NCI-H2107 treated with DMSO at 0.1 percent for 48 hours (cell line): ENCODE measurements at regions not wholly inside any gene's neighbourhood (a gene's known extent, or its start where the extent isn't known, plus 50 kb on each side); places are given as distances from the start of the nearest gene placed in this dataset.
A peak's percentile ranks its signal among the peaks of the same experiment; 100 is the strongest.

Experiments used
- DNase-seq: peaks from one replicate; lab custom pipeline; 2025; ENCODE audit not compliant: unreplicated experiment; lab: John Stamatoyannopoulos, UW

- DNase-seq = no peak
Measured at GRCh38 chr9:89829346-89829745, 224.5 kb downstream of the GADD45G start.

- no peak for DNase-seq
Measured at GRCh38 chr9:89835666-89836065, 230.9 kb downstream of the GADD45G start.

- DNase-seq = no peak
Measured at GRCh38 chr9:89837162-89837933, 232.5 kb downstream of the GADD45G start.

GRCh38 chr9:89837934-89838310 lies 233.1 kb downstream of the GADD45G start:
- no peak for DNase-seq

GRCh38 chr9:89838621-89839020 lies 233.8 kb downstream of the GADD45G start:
- DNase-seq = no peak

GRCh38 chr9:89839449-89839848 lies 234.6 kb downstream of the GADD45G start:
- no peak for DNase-seq

GRCh38 chr9:89839952-89840351 lies 235.1 kb downstream of the GADD45G start:
- no peak for DNase-seq

GRCh38 chr9:89841456-89841855 lies 236.6 kb downstream of the GADD45G start:
- no peak for DNase-seq

- DNase-seq = no peak
Measured at GRCh38 chr9:89842267-89842768, 237.5 kb downstream of the GADD45G start.

- DNase-seq = no peak
Measured at GRCh38 chr9:89843074-89843473, 238.3 kb downstream of the GADD45G start.

- DNase-seq = no peak
Measured at GRCh38 chr9:89843591-89843990, 238.8 kb downstream of the GADD45G start.

- DNase-seq = no peak
Measured at GRCh38 chr9:89844075-89844474, 239.3 kb downstream of the GADD45G start.

GRCh38 chr9:89844535-89844934 lies 239.7 kb downstream of the GADD45G start:
- peak; percentile 31 for DNase-seq

GRCh38 chr9:89845321-89845720 lies 240.5 kb downstream of the GADD45G start:
- DNase-seq = no peak

- DNase-seq = no peak
Measured at GRCh38 chr9:89845862-89846261, 241.1 kb downstream of the GADD45G start.

- no peak for DNase-seq
Measured at GRCh38 chr9:89848060-89849040, 243.5 kb downstream of the GADD45G start.

GRCh38 chr9:89849096-89849495 lies 244.3 kb downstream of the GADD45G start:
- no peak for DNase-seq

GRCh38 chr9:89850153-89850552 lies 245.3 kb downstream of the GADD45G start:
- DNase-seq = no peak

GRCh38 chr9:89850631-89851325 lies 246.0 kb downstream of the GADD45G start:
- DNase-seq = no peak

GRCh38 chr9:89853161-89853560 lies 248.3 kb downstream of the GADD45G start:
- DNase-seq = no peak

GRCh38 chr9:89853931-89854330 lies 249.1 kb downstream of the GADD45G start:
- no peak for DNase-seq
